ENCODE measurements at regions not wholly inside any gene's neighbourhood (a gene's known extent, or its start where the extent isn't known, plus 50 kb on each side); places are given as distances from the start of the nearest gene placed in this dataset.

DNA sequence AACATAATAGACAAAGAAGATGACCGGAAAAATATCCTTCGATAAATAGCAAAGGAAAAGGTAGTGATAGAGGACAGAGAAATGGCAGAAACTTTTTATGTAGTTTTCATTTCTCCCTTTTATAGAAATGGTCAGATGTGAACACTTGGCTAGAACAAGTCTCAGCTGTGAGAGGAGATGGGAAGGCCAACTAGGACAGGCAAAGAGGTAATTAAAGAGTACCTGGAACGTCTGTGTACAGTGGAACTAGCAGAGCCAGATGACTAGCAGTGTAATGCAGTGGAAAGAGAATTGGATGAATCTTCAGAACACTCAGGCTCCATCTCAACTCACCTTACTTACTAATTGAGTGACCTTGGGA, 69.2 kb downstream of the NABP1 start:
- CTCF ChIA-PET, result interaction anchor here (0.5 to 1.6 kb wide), 2 partner anchors 56 to 180 kb away, joined by 3 to 4 read pairs; no protein-coding TSS in a partner anchor
- POLR2A ChIA-PET (ENCODE audit: low non-redundant PET), result no interaction called here
- TF ChIP-seq, protein P1, sequence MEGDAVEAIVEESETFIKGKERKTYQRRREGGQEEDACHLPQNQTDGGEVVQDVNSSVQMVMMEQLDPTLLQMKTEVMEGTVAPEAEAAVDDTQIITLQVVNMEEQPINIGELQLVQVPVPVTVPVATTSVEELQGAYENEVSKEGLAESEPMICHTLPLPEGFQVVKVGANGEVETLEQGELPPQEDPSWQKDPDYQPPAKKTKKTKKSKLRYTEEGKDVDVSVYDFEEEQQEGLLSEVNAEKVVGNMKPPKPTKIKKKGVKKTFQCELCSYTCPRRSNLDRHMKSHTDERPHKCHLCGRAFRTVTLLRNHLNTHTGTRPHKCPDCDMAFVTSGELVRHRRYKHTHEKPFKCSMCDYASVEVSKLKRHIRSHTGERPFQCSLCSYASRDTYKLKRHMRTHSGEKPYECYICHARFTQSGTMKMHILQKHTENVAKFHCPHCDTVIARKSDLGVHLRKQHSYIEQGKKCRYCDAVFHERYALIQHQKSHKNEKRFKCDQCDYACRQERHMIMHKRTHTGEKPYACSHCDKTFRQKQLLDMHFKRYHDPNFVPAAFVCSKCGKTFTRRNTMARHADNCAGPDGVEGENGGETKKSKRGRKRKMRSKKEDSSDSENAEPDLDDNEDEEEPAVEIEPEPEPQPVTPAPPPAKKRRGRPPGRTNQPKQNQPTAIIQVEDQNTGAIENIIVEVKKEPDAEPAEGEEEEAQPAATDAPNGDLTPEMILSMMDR (conservative IDR thresholded peaks at IDR 0.05; ENCODE audit: low read depth), result no peak

DNA sequence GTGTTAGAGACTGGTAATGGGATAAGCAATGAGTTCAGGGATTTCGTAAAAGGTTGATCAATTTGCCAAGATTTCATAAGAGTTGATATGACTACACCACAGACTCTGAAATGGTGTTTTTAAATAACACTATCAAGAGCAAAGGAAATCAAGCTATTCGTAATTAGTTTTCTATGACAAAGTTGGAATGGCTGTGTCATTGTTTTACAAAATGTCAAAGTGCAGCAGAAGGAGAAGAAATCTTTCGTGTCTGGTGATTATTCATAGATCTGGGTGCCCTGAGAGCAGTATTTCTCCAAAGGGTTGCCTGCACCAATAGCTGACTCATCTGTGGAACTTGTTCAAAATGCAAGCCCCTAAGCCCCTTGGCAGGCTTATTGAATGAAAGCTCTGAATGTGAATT, 70.1 kb downstream of the NABP1 start:
- TF ChIP-seq, protein P1 (conservative IDR thresholded peaks at IDR 0.05; ENCODE audit: low read depth), result no peak
- POLR2A ChIA-PET (ENCODE audit: low non-redundant PET), result interaction anchor here (0.7 kb wide), 1 partner anchor 10 kb away, joined by 3 read pairs; no protein-coding TSS in a partner anchor
- CTCF ChIA-PET, result interaction anchor here (0.7 to 1.6 kb wide), 2 partner anchors 181 to 1836 kb away, joined by 3 to 4 read pairs; no protein-coding TSS in a partner anchor
- DNase-seq (ENCODE audit: low spot score), result no peak
- no peak overlapping the region for H3K27ac ChIP-seq

More for the DNA sequence above, 69.2 kb downstream of the NABP1 start:
- no peak for DNase-seq (ENCODE audit: low spot score)
- H3K27ac ChIP-seq, result no peak overlapping the region

DNA sequence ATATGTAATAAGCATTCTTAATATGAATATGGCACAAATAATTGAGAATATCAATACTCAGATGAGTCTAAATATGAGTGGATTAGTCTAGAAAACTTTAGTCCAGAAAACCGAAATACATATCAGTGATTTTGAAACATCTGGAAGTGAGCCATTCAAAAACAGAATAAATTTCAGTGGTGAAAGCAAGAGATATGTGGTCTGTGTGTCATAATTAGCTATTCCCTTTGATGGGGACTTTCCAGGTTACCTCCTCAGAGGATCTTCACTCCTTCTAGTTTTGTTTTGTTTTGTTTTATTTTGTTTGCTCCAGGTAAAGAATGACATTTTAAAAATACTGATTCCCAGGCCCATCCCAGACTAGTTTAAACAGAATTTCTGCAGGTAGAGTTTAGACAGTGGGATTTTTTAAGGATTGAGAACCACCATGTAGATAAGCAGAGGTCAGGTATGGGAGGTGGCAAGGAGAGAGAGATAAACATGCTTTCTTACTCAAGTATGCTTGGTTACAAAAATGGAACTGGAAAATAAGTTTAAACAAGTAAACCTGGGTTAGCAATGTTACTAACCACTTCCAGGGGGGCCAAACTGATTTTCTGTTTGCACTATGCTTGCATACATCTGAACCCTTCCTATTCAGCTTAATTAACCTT, 70.7 kb downstream of the NABP1 start:
- no peak overlapping the region for H3K27ac ChIP-seq
- TF ChIP-seq, protein P1 (conservative IDR thresholded peaks at IDR 0.05; ENCODE audit: low read depth), result no peak
- ChIA-PET POLR2A (ENCODE audit: low non-redundant PET) (interaction anchor here (0.7 kb wide), 1 partner anchor 11 kb away, joined by 3 read pairs; no protein-coding TSS in a partner anchor), CTCF (interaction anchor here (0.6 to 1.6 kb wide), 4 partner anchors 10 to 1836 kb away, joined by 3 to 6 read pairs (median 4); no protein-coding TSS in a partner anchor)
- no peak for DNase-seq (ENCODE audit: low spot score)

DNA sequence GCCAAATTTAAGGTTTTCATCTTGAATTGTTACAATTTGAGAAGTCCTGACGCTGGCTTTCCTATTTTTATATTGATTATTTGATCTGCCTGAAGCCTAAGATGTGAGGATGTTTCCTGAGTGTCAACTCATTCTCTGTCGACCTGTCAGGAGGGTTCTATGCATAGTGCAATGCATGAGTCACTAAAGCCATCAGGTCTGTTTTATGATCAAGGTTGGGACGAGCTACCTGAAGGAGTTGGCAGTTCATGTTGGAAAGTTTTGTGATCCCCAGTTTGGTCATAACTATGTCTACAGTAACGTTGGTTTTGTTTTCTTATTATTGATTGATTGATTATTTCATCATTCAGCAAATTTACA, 71.2 kb downstream of the NABP1 start:
- DNase-seq (ENCODE audit: low spot score), result no peak
- TF ChIP-seq, protein P1 (conservative IDR thresholded peaks at IDR 0.05; ENCODE audit: low read depth), result no peak
- ChIA-PET POLR2A (ENCODE audit: low non-redundant PET) (no interaction called here), CTCF (interaction anchor here (0.6 to 1.4 kb wide), 2 partner anchors 9 to 1572 kb away, joined by 3 to 6 read pairs; no protein-coding TSS in a partner anchor)
- no peak overlapping the region for H3K27ac ChIP-seq

DNA sequence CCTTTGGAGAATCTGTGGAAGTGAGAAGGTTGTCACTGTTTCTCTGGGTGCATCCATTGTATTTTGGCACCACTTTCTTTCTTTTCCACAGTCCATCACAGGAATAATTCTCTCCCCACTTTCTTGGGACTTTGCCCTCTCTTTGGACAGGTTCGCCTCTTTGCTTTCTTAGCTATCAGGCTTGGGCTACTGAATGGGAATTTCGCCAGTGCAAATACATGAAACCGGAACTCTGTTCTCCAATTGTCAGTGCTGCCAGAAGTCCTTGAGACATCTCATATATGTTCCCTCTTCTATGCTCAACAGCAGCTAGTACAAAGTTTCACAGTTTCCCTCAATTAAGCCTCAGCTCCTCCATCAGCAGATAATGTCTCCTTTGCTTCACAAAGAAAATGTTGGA, 76.2 kb downstream of the NABP1 start:
- H3K27ac ChIP-seq, result no peak overlapping the region
- POLR2A ChIA-PET (ENCODE audit: low non-redundant PET), result no interaction called here
- CTCF ChIA-PET, result interaction anchor here (0.6 kb wide), 1 partner anchor 187 kb away, joined by 3 read pairs; no protein-coding TSS in a partner anchor
- no peak for DNase-seq (ENCODE audit: low spot score)
- TF ChIP-seq, protein P1 (conservative IDR thresholded peaks at IDR 0.05; ENCODE audit: low read depth), result no peak

DNA sequence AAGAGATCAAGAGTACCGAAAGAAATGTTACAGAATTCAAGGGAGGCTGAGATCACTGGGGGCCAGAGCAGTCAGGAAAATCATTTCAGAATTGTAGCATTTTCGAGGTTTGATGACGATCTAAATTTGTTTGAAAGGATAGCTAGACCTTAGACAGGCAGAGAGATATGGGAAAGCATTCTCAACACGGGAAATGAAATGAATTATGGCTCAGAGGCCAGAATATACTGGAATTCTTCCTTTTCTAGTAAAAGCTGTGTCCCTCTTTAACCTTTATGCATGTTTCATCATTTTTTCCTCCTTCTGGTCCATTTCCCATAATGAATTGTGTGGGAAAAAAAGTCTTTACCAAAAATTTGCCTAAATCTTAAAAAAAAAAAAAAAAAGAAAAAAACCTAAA, 78.8 kb downstream of the NABP1 start:
- DNase-seq (ENCODE audit: low spot score), result no peak
- no peak overlapping the region for H3K27ac ChIP-seq
- ChIA-PET CTCF (interaction anchor here (0.7 kb wide), 1 partner anchor 62 kb away, joined by 10 read pairs; no protein-coding TSS in a partner anchor), POLR2A (ENCODE audit: low non-redundant PET) (no interaction called here)
- TF ChIP-seq, protein P1 (conservative IDR thresholded peaks at IDR 0.05; ENCODE audit: low read depth), result no peak
